ENCODE measurements at regions not wholly inside any gene's neighbourhood (a gene's known extent, or its start where the extent isn't known, plus 50 kb on each side); places are given as distances from the start of the nearest gene placed in this dataset.
"Not testable (repeated sequence)": the region's sequence is repeated elsewhere in the genome, so short reads cannot be mapped to it uniquely, and the experiment has no call there.

GRCh38 chr3:155995525-155996370, 124.6 kb upstream of the KCNAB1 start:
- CTCF ChIA-PET = no interaction called here
- POLR2A ChIA-PET = no interaction called here

GRCh38 chr3:155996882-155997281, 123.5 kb upstream of the KCNAB1 start:
- POLR2A ChIA-PET = no interaction called here
- CTCF ChIA-PET = no interaction called here

DNA sequence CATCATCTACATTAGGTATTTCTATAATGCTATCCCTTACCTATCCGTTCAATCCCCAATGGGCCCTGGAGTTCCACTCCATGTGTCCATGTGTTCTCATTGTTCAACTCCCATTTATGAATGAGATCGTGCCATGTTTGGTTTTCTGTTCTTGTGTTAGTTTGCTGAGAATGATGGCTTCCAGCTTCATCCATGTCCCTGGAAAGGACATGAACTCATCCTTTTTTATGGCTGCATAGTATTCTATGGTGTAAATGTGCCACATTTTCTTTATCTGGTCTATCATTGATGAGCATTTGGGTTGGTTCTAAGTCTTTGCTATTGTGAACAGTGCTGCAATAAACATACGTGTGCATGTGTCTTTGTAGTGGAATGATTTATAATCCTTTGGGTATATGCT, 122.2 kb upstream of the KCNAB1 start:
- POLR2A ChIA-PET, CTCF ChIA-PET: not testable (repeated sequence)

DNA sequence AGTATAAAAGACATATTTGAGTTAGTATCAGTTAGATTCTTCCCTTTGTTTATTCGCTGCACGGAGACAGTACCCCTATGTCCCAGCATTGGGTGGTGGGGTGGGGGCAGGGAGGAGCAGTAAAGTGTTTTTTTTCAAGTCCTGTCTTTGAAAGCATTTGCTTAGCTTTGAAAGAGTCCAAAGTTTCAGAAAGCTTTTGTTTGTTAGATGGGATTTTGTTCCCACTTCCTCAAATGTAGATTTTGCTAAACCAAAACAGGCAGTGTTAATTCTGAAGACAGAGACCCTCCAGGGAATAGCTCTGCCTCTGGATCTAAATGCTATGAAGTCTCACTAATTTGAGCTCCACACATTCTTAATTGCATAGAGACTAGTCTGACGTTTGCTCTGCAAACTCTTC, 114.6 kb upstream of the KCNAB1 start:
- CTCF ChIA-PET = interaction anchor here (0.6 kb wide), 1 partner anchor 109 kb away, joined by 3 read pairs; no protein-coding TSS in a partner anchor

DNA sequence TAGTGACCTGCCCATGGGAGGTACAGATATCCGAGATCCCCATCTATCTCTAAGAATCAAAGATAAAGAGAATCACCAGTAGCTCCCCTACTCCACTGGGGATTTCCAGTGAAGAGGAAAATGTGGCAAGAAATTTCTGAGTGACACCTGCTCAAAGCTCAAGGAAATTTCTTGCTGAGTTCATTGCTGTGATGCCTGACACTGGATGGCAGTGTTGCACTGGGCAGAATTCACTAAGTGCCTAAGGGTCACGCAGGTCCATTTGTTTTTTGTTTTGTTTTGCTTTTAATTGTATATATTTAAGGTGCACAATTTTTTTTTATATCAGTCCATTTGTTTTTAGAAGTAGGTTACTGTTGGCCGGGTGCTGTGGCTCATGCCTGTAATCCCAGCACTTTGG, 109.5 kb upstream of the KCNAB1 start:
- ChIA-PET POLR2A (no interaction called here), CTCF (interaction anchor here (0.6 kb wide), 1 partner anchor 210 kb away, joined by 4 read pairs; no protein-coding TSS in a partner anchor)

More for the DNA sequence above, 114.6 kb upstream of the KCNAB1 start:
- POLR2A ChIA-PET = no interaction called here

GRCh38 chr3:156014489-156014888, 105.9 kb upstream of the KCNAB1 start:
- CTCF ChIA-PET = no interaction called here
- POLR2A ChIA-PET = no interaction called here

GRCh38 chr3:156016902-156017301, 103.5 kb upstream of the KCNAB1 start:
- POLR2A ChIA-PET = no interaction called here
- CTCF ChIA-PET = no interaction called here

GRCh38 chr3:156017352-156018030, 102.9 kb upstream of the KCNAB1 start:
- POLR2A ChIA-PET = no interaction called here
- CTCF ChIA-PET = no interaction called here

GRCh38 chr3:156024904-156025533, 95.4 kb upstream of the KCNAB1 start:
- POLR2A ChIA-PET = no interaction called here
- CTCF ChIA-PET = no interaction called here

DNA sequence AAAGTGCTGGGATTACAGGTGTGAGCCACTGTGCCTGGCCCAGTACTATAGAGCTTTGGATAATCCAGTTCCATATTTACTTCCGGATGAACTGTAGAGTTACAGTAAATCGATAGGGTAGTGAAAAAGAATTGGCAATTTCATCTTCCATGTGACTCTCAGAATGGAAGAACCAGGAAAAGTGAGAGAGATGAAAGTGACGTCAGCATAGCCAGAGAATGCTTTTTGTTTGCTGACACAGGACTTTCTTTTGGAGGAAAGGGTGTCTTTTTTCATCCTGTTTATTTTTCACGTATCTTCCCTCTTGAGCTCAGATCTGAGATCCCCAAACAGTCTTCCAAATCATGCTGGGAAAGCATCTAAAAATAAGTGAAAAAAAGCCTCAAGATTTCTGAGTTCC, 91.2 kb upstream of the KCNAB1 start:
- POLR2A ChIA-PET = no interaction called here
- CTCF ChIA-PET = no interaction called here

GRCh38 chr3:156030723-156031122, 89.7 kb upstream of the KCNAB1 start:
- POLR2A ChIA-PET = no interaction called here
- CTCF ChIA-PET = no interaction called here

DNA sequence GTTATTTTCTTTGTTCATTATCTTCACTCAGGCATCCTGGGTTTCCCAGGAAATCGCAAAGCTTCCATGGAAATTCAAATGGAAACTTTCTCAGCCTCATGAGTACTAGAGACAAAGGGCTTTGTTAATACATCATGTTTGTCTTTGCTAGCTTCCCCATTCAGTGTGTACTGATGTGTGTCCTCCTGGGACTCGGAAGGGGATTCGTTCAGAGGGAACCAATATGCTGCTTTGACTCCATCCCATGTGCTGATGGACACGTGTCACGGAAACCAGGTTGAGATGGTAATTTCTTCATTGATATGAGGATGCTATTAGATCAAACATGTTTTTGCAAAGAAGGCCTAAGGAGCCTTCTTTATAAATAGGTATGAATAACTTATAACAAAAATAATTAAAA, 87.0 kb upstream of the KCNAB1 start:
- CTCF ChIA-PET = no interaction called here

GRCh38 chr3:156035158-156035557, 85.2 kb upstream of the KCNAB1 start:
- CTCF ChIA-PET = no interaction called here
- POLR2A ChIA-PET = no interaction called here

More for the DNA sequence above, 87.0 kb upstream of the KCNAB1 start:
- POLR2A ChIA-PET = no interaction called here

GRCh38 chr3:156036258-156037053, 83.9 kb upstream of the KCNAB1 start:
- POLR2A ChIA-PET = no interaction called here
- CTCF ChIA-PET = no interaction called here

DNA sequence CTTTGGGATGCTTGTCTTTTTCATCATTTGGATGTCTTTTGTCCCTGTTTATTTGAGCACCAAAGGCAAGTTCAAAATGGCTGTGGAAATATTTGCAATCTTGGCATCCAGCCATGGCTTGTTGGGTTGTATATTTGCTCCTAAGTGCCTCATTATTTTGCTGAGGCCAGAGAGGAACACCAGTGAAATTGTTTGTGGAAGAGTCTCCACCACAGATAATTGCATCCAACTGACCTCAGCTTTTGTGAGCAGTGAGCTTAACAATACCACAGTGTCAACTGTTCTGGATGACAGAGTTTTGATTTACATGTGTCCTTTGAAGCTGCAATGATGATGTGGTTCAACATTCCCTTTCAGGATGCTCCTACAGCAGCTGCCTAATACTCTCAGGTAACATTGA, 83.0 kb upstream of the KCNAB1 start:
- POLR2A ChIA-PET = no interaction called here

GRCh38 chr3:156038869-156039268, 81.5 kb upstream of the KCNAB1 start:
- CTCF ChIA-PET = no interaction called here
- POLR2A ChIA-PET = no interaction called here

More for the DNA sequence above, 83.0 kb upstream of the KCNAB1 start:
- CTCF ChIA-PET = no interaction called here

- POLR2A ChIA-PET = no interaction called here
- CTCF ChIA-PET = no interaction called here
Measured at GRCh38 chr3:156040041-156040440, 80.3 kb upstream of the KCNAB1 start.

DNA sequence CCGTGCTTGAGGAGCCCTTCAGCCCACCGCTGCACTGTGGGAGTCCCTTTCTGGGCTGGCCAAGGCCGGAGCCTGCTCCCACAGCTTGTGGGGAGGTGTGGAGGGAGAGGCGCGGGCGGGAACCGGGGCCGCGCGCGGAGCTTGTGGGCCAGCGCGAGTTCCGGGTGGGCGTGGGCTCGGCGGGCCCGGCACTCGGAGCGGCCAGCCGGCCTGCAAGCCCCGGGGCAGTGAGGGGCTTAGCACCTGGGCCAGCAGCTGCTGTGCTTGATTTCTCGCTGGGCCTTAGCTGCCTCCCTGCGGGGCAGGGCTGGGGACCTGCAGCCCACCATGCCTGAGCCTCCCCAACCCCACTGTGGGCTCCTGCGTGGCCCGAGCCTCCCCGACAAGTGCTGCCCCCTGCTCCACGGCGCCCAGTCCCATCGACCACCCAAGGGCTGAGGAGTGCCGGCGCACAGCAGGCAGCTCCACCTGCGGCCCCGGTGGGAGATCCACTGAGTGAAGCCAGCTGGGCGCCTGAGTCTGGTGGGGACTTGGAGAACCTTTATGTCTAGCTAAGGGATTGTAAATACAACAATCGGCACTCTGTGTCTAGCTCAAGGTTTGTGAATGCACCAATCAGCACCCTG, 79.0 kb upstream of the KCNAB1 start:
- POLR2A ChIA-PET = interaction anchor here (0.6 kb wide), 1 partner anchor 345 kb away, joined by 4 read pairs; no protein-coding TSS in a partner anchor
- CTCF ChIA-PET = not testable (repeated sequence)

- CTCF ChIA-PET = not testable (repeated sequence)
- POLR2A ChIA-PET = interaction anchor here (0.6 kb wide), 1 partner anchor 345 kb away, joined by 4 read pairs; no protein-coding TSS in a partner anchor
Measured at GRCh38 chr3:156041856-156042255, 78.5 kb upstream of the KCNAB1 start.
